ENCODE measurements at regions not wholly inside any gene's neighbourhood (a gene's known extent, or its start where the extent isn't known, plus 50 kb on each side); places are given as distances from the start of the nearest gene placed in this dataset.

GRCh38 chr16:55057866-55058265, 127.2 kb downstream of the IRX5 start:
- 50 to 70% methylated on average over 6 of the region's 6 CpGs for WGBS, 2 donors
- Histone ChIP-seq H3K36me3 (ENCODE audit: low read depth, missing control alignments) (no peaks in the 10 kb centered on the region), H3K27ac (no peak overlapping the region), H3K4me1 (no peaks in the 10 kb centered on the region), H3K4me3 (no peak overlapping the region), H3K9me3 (no peaks in the 10 kb centered on the region), H3K27me3 (no peaks in the 10 kb centered on the region)
- no peak for DNase-seq
- no peak for TF ChIP-seq CTCF (IDR thresholded peaks at IDR 0.05)
- TF ChIP-seq POLR2A (IDR thresholded peaks at IDR 0.05): no peak
- intact Hi-C loops (cut with DNase I; ENCODE audit: low total_unique reads): no loop called here

GRCh38 chr16:55058576-55058975, 127.9 kb downstream of the IRX5 start:
- no peak for DNase-seq
- intact Hi-C loops (cut with DNase I; ENCODE audit: low total_unique reads): no loop called here
- Histone ChIP-seq H3K9me3 (no peaks in the 10 kb centered on the region), H3K4me3 (no peak overlapping the region), H3K27ac (no peak overlapping the region), H3K36me3 (ENCODE audit: low read depth, missing control alignments) (no peaks in the 10 kb centered on the region), H3K4me1 (no peaks in the 10 kb centered on the region), H3K27me3 (no peaks in the 10 kb centered on the region)
- WGBS, 2 donors: 71 to 84% methylated on average over 4 of the region's 4 CpGs
- TF ChIP-seq CTCF (IDR thresholded peaks at IDR 0.05) (no peak), POLR2A (IDR thresholded peaks at IDR 0.05) (no peak)

- Histone ChIP-seq H3K36me3 (ENCODE audit: low read depth, missing control alignments) (no peaks in the 10 kb centered on the region), H3K27me3 (no peaks in the 10 kb centered on the region), H3K27ac (no peak overlapping the region), H3K4me1 (no peaks in the 10 kb centered on the region), H3K4me3 (no peak overlapping the region), H3K9me3 (no peaks in the 10 kb centered on the region)
- WGBS, 2 donors: 50 to 80% methylated on average over 2 of the region's 2 CpGs
- intact Hi-C loops (cut with DNase I; ENCODE audit: low total_unique reads): no loop called here
- DNase-seq: no peak
- TF ChIP-seq POLR2A (IDR thresholded peaks at IDR 0.05) (no peak), CTCF (IDR thresholded peaks at IDR 0.05) (no peak)
Observed at GRCh38 chr16:55059146-55059545, 128.5 kb downstream of the IRX5 start.

- H3K9me3 ChIP-seq: no peaks in the 10 kb centered on the region
- WGBS, 2 donors: 89 to 100% methylated on average over 1 of the region's 1 CpG
- H3K36me3 ChIP-seq (ENCODE audit: low read depth, missing control alignments): no peaks in the 10 kb centered on the region
- no peaks in the 10 kb centered on the region for H3K27me3 ChIP-seq
- no peaks in the 10 kb centered on the region for H3K4me1 ChIP-seq
- H3K4me3 ChIP-seq: no peak overlapping the region
- intact Hi-C loops (cut with DNase I; ENCODE audit: low total_unique reads): no loop called here
- TF ChIP-seq POLR2A (IDR thresholded peaks at IDR 0.05): no peak
- TF ChIP-seq CTCF (IDR thresholded peaks at IDR 0.05): no peak
- no peak overlapping the region for H3K27ac ChIP-seq
- DNase-seq: no peak
Observed at GRCh38 chr16:55061126-55061525, 130.5 kb downstream of the IRX5 start.

GRCh38 chr16:55062442-55062841, 131.8 kb downstream of the IRX5 start:
- Histone ChIP-seq H3K36me3 (ENCODE audit: low read depth, missing control alignments) (no peaks in the 10 kb centered on the region), H3K27ac (no peak overlapping the region), H3K4me1 (no peaks in the 10 kb centered on the region), H3K9me3 (no peaks in the 10 kb centered on the region), H3K27me3 (no peaks in the 10 kb centered on the region), H3K4me3 (no peak overlapping the region)
- WGBS, 2 donors: 90 to 100% methylated on average over 2 of the region's 2 CpGs
- no peak for TF ChIP-seq POLR2A (IDR thresholded peaks at IDR 0.05)
- TF ChIP-seq CTCF (IDR thresholded peaks at IDR 0.05): no peak
- DNase-seq: no peak
- intact Hi-C loops (cut with DNase I; ENCODE audit: low total_unique reads): no loop called here

Data from testis (tissue), 2 donors.